GM19035 (cell line): ENCODE measurements at regions not wholly inside any gene's neighbourhood (a gene's known extent, or its start where the extent isn't known, plus 50 kb on each side); places are given as distances from the start of the nearest gene placed in this dataset.
"Not testable (repeated sequence)": the region's sequence is repeated elsewhere in the genome, so short reads cannot be mapped to it uniquely, and the experiment has no call there.

Experiments
- ATAC-seq: cut with Tn5 transposase; IDR thresholded peaks from one replicate; pipeline ENCODE4 v1.9.1; 2021; ENCODE audit not compliant: unreplicated experiment

GRCh38 chr17:72386173-72386572, 265.4 kb downstream of the SOX9 start:
- not testable (repeated sequence) for ATAC-seq

GRCh38 chr17:72386619-72387237, 265.9 kb downstream of the SOX9 start:
- no peak for ATAC-seq

DNA sequence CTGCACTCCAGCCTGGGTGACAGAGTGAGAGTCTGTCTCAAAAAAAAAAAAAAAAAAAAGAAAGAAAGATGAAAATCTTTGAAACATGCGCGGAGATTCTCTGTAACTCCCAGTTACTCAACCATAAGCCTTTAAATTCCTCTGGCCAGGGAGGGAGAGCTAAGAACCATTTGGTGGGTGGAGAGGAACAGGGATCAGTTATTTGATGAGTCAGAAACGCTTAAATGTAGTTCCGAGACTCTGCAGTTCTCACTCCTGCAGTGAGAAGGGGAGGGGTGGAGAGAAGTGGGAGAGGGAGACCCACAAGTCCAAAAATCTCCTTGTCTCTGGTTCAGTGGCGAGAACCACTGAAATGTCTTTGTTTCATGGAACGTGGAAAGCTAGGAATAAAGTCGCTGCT, 266.7 kb downstream of the SOX9 start:
- no peak for ATAC-seq

DNA sequence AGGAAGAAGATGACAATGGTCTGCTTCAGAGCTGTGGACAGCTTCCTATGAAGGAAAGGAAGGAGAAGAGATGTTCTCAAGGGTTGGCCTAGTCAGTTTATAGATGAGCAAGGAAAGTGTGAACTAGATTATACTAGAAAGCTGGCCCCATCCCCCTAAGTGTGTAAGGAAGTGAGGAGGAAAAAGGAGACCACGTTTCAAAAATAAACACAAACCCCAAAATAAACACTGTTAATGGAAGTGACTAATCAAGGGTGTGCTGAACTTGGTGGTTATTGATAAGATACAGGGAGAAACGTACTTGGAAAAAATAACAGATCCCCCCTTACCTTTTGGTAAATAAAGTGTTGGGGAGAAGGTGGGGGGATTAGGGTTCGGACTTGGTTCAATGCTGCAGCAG, 267.1 kb downstream of the SOX9 start:
- no peak for ATAC-seq

DNA sequence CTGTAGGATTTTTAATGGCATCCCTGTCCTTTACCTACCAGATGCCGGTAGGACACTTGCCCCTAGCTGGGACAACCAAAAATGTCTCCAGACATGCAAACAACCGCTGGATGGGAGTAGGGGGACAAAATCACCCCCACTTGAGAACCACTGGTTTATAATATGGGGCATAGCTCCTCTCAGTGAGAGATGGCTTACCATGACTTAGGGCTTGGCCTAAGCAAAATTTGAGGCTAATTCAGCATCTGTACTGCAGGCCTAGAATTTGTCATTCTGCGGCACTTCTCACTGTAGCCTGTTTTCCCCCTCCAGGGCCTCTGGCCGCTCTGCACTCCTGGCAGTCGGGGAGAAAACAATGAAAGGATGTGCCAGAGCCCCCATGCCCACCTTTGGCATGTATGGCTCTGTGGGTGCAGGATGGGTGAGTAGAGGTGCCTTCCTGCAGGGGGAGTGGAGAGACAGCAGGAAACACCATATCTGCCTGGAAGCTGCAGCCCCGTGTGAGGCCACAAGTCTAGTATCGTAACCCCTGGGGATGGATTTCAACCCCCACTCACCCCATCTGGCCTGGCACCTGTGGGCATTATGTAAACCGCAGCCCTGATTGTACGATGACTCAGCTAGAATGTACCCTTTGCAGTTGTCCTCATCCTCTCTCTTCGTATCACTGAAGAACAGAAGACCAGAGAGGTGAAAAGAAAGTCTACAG, 268.1 kb downstream of the SOX9 start:
- ATAC-seq = peak; percentile 36

- ATAC-seq = no peak
These were observed 270.1 kb downstream of the SOX9 start for GRCh38 chr17:72390675-72391508.

DNA sequence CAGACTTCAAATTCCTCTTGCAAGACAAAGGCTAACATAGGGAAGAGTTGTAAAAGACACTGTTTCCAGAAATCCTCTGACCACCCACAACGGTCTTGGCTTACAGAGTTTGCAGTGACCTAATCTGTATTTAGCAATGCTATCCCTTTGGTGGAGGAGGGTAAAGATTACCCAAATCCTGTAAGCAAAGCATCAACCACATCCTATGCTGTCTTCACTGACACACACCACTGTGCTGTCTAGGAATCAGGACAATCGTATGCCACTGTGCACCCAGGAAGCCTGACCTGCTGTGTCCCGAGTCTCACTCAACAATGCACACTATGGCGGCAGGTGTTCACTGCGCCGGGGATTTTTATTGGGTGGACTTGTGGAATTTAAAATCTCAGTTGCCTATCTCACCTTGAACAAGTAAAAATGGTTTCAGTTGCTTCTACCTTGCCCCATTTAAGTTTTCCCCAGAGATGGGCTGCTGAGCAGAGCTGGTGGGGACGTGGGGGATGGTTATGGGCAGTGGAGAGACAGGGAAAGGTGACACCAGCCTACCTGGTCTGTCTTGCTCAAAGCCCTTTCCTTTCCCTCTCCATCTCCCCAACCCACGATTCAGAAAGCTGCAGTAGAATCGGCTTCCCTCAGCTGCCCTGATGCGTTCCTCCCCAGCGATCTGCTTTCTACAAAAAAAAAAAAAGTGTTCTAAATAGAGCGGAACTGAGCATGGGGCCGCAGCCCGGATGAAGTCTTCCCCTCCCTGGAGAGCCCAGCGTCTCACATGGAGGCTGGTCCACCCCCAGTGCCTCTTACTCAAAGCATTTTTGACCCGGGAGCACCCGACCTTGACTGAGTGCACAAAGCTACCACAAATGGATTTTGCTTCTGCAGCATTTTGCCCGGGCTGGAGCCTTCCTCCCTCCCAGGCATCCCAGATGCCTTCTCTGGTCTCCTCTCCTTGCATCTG, 271.5 kb downstream of the SOX9 start:
- no peak for ATAC-seq

GRCh38 chr17:72393553-72393952, 272.7 kb downstream of the SOX9 start:
- ATAC-seq = no peak

DNA sequence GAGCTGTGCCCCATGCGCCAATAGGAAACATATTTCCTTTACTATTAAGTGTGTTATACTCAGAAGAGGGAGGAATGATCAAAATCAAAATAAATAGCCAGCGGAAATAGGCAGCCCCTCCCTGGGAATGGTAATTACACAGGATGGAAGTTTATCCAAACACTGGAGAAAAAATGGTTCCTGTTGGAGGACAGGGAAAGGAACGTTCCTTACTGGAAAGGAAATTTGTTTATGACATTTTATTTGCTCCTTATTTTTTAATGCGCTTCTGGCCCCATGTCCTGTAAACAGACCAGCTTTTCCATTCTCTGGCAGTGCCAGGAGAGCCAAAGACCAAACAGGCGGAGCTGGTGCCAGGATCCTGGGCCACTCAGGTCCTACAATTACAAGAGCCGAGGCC, 273.7 kb downstream of the SOX9 start:
- no peak for ATAC-seq

- ATAC-seq = no peak
These were observed 275.3 kb downstream of the SOX9 start for GRCh38 chr17:72396121-72396520.

GRCh38 chr17:72397223-72397667, 276.4 kb downstream of the SOX9 start:
- no peak for ATAC-seq

DNA sequence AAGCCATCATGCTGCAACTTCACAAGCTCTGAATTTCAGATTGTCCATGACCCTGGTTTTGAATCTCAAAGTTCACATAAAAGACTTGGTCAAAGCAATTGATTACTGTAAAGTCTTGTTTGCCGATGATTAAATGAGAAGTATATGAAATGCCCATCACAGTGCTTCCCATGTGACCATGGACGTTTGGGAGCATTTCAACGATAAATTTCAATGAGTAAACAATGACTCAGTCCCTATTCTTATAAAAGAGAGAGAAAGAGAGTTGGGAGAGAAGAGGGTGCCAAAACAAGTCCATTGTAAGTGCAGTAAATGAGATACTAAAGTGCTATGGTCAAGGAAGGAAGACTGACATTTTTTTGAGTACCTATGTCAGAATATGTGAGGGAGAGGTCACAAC, 276.9 kb downstream of the SOX9 start:
- no peak for ATAC-seq

- ATAC-seq = no peak
These were observed 278.3 kb downstream of the SOX9 start for GRCh38 chr17:72399023-72399607.

DNA sequence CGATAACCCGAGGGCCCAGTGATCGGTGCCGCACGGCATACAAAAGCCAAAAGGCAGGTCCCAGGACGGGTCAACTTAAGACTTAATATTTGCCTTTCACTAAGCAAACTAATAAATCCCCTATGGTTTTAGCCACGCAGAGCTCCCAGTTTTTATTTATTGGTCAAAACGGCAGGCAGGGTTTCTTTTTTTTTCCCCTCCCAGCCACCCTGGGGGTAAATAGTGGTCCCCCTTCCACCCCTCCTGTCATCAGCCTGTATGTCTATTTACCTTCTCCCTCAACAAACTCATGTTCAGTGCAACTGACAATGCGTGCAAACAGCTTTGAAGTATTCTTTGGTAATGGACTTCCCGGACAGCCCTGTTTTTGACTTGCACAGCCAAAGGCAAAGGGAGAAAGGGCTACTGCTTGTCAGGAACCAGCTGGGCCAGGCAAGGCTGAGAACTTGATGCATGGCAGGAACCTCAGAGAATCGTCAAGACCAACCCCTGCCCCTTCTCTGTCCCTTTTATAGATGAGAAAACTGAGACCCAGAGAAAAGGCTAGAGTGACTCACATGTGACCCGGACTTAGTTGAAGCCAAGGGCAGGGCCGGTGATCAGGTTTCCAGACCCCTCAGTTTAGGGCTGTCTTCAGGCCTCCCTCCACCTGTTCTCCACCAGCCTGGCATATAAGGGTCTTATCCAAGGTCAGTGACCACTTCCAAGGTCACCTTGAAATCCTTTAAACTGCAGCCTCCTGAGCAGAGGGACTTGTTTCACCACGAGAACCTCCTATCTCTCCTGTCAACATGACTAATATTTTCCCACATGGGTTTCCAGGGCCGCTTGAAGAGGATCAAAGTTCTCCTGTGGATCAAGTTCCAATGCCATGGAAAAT, 279.0 kb downstream of the SOX9 start:
- no peak for ATAC-seq

- ATAC-seq = no peak
These were observed 279.6 kb downstream of the SOX9 start for GRCh38 chr17:72400488-72400827.

GRCh38 chr17:72400863-72401262, 280.0 kb downstream of the SOX9 start:
- no peak for ATAC-seq

- no peak for ATAC-seq
These were observed 281.3 kb downstream of the SOX9 start for GRCh38 chr17:72401883-72402726.

GRCh38 chr17:72402727-72403210, 281.9 kb downstream of the SOX9 start:
- no peak for ATAC-seq
